Chondrocyte (in vitro differentiated cells): ENCODE measurements at regions not wholly inside any gene's neighbourhood (a gene's known extent, or its start where the extent isn't known, plus 50 kb on each side); places are given as distances from the start of the nearest gene placed in this dataset.
A peak's percentile ranks its signal among the peaks of the same experiment; 100 is the strongest.

Experiments used
- DNase-seq: peaks from one replicate; pipeline ENCODE4 v3.0.0; 2021; ENCODE audit warnings: mixed read lengths, low spot score
- H3K27ac Mint-ChIP-seq: one replicate; pipeline ENCODE4 v1.8.0; 2021; ENCODE audit warnings: mild to moderate bottlenecking, moderate library complexity, mixed read lengths; ENCODE audit not compliant: unreplicated experiment
- H3K27me3 Mint-ChIP-seq: 2 replicates; pipeline ENCODE4 v1.8.0; 2021; ENCODE audit warnings: low read depth, mixed read lengths
- H3K36me3 Mint-ChIP-seq: 2 replicates; pipeline ENCODE4 v1.8.0; 2021; ENCODE audit warnings: low read depth, mixed read lengths
- H3K4me1 Mint-ChIP-seq: 2 replicates; pipeline ENCODE4 v1.8.0; 2021; ENCODE audit warnings: low read depth, mild to moderate bottlenecking, mixed read lengths
- H3K4me3 Mint-ChIP-seq: one replicate; pipeline ENCODE4 v1.8.0; 2021; ENCODE audit warnings: mild to moderate bottlenecking, moderate library complexity, mixed read lengths; ENCODE audit not compliant: unreplicated experiment
- H3K9me3 Mint-ChIP-seq: 2 replicates; pipeline ENCODE4 v1.8.0; 2021; ENCODE audit warnings: low read depth, mixed read lengths
- TF ChIP-seq, protein P1 (sequence below): fragments of 200-600 bp; sonication (generic); IDR thresholded peaks from 2 replicates; pipeline ENCODE4 v1.5.0; 2021; ENCODE audit warnings: antibody characterized with exemption, mild to moderate bottlenecking, moderate library complexity

- no peaks in the 10 kb centered on the region for H3K36me3 Mint-ChIP-seq
- H3K4me3 Mint-ChIP-seq = no peak overlapping the region
- DNase-seq = no peak
- peaks cover 4% of the 10 kb centered on the region for H3K27me3 Mint-ChIP-seq
- H3K9me3 Mint-ChIP-seq = no peaks in the 10 kb centered on the region
- TF ChIP-seq, protein P1, sequence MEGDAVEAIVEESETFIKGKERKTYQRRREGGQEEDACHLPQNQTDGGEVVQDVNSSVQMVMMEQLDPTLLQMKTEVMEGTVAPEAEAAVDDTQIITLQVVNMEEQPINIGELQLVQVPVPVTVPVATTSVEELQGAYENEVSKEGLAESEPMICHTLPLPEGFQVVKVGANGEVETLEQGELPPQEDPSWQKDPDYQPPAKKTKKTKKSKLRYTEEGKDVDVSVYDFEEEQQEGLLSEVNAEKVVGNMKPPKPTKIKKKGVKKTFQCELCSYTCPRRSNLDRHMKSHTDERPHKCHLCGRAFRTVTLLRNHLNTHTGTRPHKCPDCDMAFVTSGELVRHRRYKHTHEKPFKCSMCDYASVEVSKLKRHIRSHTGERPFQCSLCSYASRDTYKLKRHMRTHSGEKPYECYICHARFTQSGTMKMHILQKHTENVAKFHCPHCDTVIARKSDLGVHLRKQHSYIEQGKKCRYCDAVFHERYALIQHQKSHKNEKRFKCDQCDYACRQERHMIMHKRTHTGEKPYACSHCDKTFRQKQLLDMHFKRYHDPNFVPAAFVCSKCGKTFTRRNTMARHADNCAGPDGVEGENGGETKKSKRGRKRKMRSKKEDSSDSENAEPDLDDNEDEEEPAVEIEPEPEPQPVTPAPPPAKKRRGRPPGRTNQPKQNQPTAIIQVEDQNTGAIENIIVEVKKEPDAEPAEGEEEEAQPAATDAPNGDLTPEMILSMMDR = peak; percentile 95
- H3K4me1 Mint-ChIP-seq = no peaks in the 10 kb centered on the region
- no peak overlapping the region for H3K27ac Mint-ChIP-seq
These were observed 147.1 kb upstream of the FHL2 start for GRCh38 chr2:105545730-105546627.

DNA sequence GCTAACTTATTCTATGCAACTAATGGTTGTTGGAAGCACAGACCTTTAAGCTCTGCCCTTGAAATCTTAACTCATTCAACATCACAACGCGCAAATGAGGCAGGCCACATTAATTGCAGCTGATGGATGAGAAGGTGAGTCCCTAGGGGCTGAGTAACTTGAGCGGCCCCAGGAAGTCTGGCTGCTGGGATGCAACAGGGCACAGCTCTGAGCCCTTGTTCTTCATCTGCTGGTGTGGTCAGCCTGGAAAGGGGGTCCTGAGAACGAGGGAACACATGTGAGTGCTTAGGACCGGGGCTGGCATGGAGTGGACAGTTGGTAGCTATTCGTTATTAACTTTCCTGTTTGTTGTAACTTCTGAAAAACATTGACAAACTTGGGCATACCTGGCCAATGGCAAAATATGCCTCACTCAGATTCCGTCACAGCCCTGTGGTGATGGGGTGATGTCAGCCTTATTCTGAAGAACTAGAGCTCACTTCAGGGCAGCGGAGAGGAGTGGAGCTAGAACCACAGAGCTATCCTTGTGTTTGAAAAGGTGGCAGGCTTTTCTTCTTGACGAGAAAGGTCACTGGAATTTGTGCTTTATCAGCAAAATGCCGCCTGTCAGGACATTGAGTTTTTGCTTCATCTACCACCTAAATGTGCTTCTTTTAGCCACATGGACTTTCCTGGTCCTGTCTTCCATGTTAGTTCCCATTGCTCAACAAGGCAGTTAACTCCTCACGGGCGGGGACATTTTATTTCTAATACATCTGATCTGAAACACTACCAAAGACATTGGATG is 145.9 kb upstream of the FHL2 start:
- Mint-ChIP-seq H3K27me3 (peaks cover 4% of the 10 kb centered on the region), H3K27ac (no peak overlapping the region), H3K4me1 (no peaks in the 10 kb centered on the region), H3K9me3 (no peaks in the 10 kb centered on the region), H3K36me3 (no peaks in the 10 kb centered on the region), H3K4me3 (no peak overlapping the region)
- TF ChIP-seq, protein P1 = no peak
- no peak for DNase-seq

- Mint-ChIP-seq H3K4me1 (no peaks in the 10 kb centered on the region), H3K9me3 (no peaks in the 10 kb centered on the region), H3K27me3 (peaks cover 15% of the 10 kb centered on the region), H3K4me3 (no peak overlapping the region), H3K36me3 (no peaks in the 10 kb centered on the region), H3K27ac (no peak overlapping the region)
- TF ChIP-seq, protein P1 = no peak
- no peak for DNase-seq
These were observed 142.6 kb upstream of the FHL2 start for GRCh38 chr2:105541189-105542050.

DNA sequence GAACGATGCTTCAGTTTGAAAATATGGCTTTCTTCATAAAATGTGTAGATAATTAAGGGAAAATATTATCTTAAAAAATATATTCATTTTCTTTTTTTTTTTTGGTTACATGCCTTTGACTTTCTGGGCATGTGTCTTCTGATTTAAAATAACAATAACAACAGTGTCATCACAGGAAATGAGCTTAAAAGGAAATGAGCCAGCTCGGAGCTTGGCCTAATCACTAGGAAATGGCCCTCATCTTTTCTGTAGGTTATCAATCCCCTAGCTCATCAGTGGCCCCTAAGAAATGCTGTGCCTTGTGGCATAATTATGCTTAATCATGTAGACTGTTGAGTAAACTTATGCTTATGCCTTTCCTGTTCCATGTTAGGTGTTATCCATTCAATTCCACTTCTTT is 141.8 kb upstream of the FHL2 start:
- TF ChIP-seq, protein P1 = no peak
- Mint-ChIP-seq H3K27ac (no peak overlapping the region), H3K9me3 (peaks cover under 1% of the 10 kb centered on the region), H3K4me1 (no peaks in the 10 kb centered on the region), H3K36me3 (peaks cover 1% of the 10 kb centered on the region), H3K27me3 (peaks cover 21% of the 10 kb centered on the region), H3K4me3 (no peak overlapping the region)
- no peak for DNase-seq
